A549 (cell line): ENCODE measurements at regions not wholly inside any gene's neighbourhood (a gene's known extent, or its start where the extent isn't known, plus 50 kb on each side); places are given as distances from the start of the nearest gene placed in this dataset.

Source experiments
- ATAC-seq, 2 experiments: fragments of 200-7000 bp in 1 of 2; fragments of >200 bp in 1 of 2; cut with Nextera tagmentation in 1 of 2; cut with Tn5 transposase in 1 of 2; 3 replicates each; pipeline versions ENCODE4 v1.8.0 to v1.9.1; 2018 to 2020; ENCODE audit warnings: mild to moderate bottlenecking in 1 of 2, moderate library complexity in 1 of 2
- CTCF ChIA-PET: fragments of 300-600 bp; sonication (Branson Sonifier 250); formaldehyde crosslinking; extraction: SDS; loops from one replicate; lab custom pipeline; 2021; ENCODE audit warnings: antibody characterized with exemption, inconsistent platforms; lab: Yijun Ruan, JAX
- POLR2A ChIA-PET: fragments of 350-600 bp; formaldehyde crosslinking; extraction: SDS; loops from one replicate; lab custom pipeline; 2021; ENCODE audit warnings: antibody characterized with exemption, inconsistent platforms; lab: Yijun Ruan, JAX
- DNase-seq, 2 experiments: peaks; one replicate each; pipeline versions ENCODE4 v3.0.0 to v3.0.0-alpha.2; 2011 to 2016; ENCODE audit warnings: low read depth in 1 of 2, low spot score in 1 of 2
- FAIRE-seq: peaks from 2 replicates; lab custom pipeline; 2011; peaks lifted over from hg19 to GRCh38; lab: Jason Lieb, UNC
- H3K27ac ChIP-seq, 2 experiments: fragments of >200 bp; sonication (Bioruptor Twin); formaldehyde crosslinking; 3 replicates each; pipeline ENCODE4 v1.5.1; 2016 to 2017
- H3K4me1 ChIP-seq: fragments of >200 bp; sonication (Bioruptor Twin); formaldehyde crosslinking; 3 replicates; pipeline ENCODE4 v1.6.1; 2016
- H3K4me2 ChIP-seq: fragments of >200 bp; sonication (Bioruptor Twin); formaldehyde crosslinking; 3 replicates; pipeline ENCODE4 v1.6.1; 2016
- H3K4me3 ChIP-seq: fragments of >200 bp; sonication (Bioruptor Twin); formaldehyde crosslinking; 3 replicates; pipeline ENCODE4 v1.5.1; 2016
- H3K9me3 ChIP-seq: fragments of >200 bp; sonication (Bioruptor Twin); formaldehyde crosslinking; 3 replicates; pipeline ENCODE4 v1.6.1; 2016
- ATOH8 ChIP-seq: fragments of 250-450 bp; sonication (Bioruptor Pico); IDR thresholded peaks from 2 replicates; pipeline ENCODE4 v1.5.0; 2020; ENCODE audit warnings: low read depth, mild to moderate bottlenecking, moderate library complexity
- CBX2 ChIP-seq: fragments of 200-600 bp; sonication (generic); IDR thresholded peaks from 2 replicates; pipeline ENCODE4 v1.6.1; 2016; ENCODE audit warnings: low read depth, mild to moderate bottlenecking, borderline replicate concordance
- CEBPB ChIP-seq, 2 experiments: fragments of >200 bp in 1 of 2; sonication (Bioruptor Twin) in 1 of 2; formaldehyde crosslinking in 1 of 2; IDR thresholded peaks; 2 replicates each; pipeline ENCODE4 v1.6.1; 2012 to 2016
- CHD2 ChIP-seq: fragments of 150-350 bp; IDR thresholded peaks from 2 replicates; pipeline ENCODE4 v1.6.1; 2014; ENCODE audit warnings: low read length; ENCODE audit not compliant: partially characterized antibody
- CHD4 ChIP-seq: fragments of 200-600 bp; sonication (generic); IDR thresholded peaks from 2 replicates; pipeline ENCODE4 v1.6.1; 2016; ENCODE audit warnings: antibody characterized with exemption, mild to moderate bottlenecking, borderline replicate concordance
- EP300 ChIP-seq, 2 experiments: fragments of >200 bp; sonication (Bioruptor Twin); formaldehyde crosslinking; IDR thresholded peaks; 2 replicates in 1 of 2; 3 replicates in 1 of 2; pipeline ENCODE4 v1.6.1; 2016 to 2017
- FOSL2 ChIP-seq, 2 experiments: fragments of 450-650 bp in 1 of 2; fragments of >200 bp in 1 of 2; sonication (Bioruptor Twin) in 1 of 2; formaldehyde crosslinking; IDR thresholded peaks; 2 replicates each; pipeline versions ENCODE4 v1.5.0 to v1.6.1; 2016 to 2020; ENCODE audit warnings: mild to moderate bottlenecking in 1 of 2, moderate library complexity in 1 of 2
- GATA3 ChIP-seq: IDR thresholded peaks from 2 replicates; pipeline ENCODE4 v1.6.1; 2012; ENCODE audit warnings: borderline replicate concordance
- HEYL ChIP-seq: fragments of 250-450 bp; sonication (Bioruptor Pico); IDR thresholded peaks from 2 replicates; pipeline ENCODE4 v1.8.0; 2021; ENCODE audit warnings: mild to moderate bottlenecking, moderate library complexity
- HMGXB4 ChIP-seq: fragments of 250-450 bp; sonication (Bioruptor Pico); IDR thresholded peaks from 2 replicates; pipeline ENCODE4 v1.5.0; 2021; ENCODE audit warnings: mild to moderate bottlenecking, moderate library complexity, borderline replicate concordance
- JUNB ChIP-seq: fragments of >200 bp; sonication (Bioruptor Twin); formaldehyde crosslinking; IDR thresholded peaks from 2 replicates; pipeline ENCODE4 v1.6.1; 2016
- KDM1A ChIP-seq: fragments of 200-600 bp; sonication (generic); IDR thresholded peaks from 2 replicates; pipeline ENCODE4 v1.6.1; 2016; ENCODE audit warnings: low read depth, mild to moderate bottlenecking
- PBX3 ChIP-seq: IDR thresholded peaks from 2 replicates; pipeline ENCODE4 v1.6.1; 2012
- RFX5 ChIP-seq: fragments of 450-650 bp; IDR thresholded peaks from 2 replicates; pipeline ENCODE4 v1.7.1; 2014; ENCODE audit warnings: antibody characterized with exemption, mild to moderate bottlenecking, moderate library complexity
- SMC3 ChIP-seq: fragments of >200 bp; sonication (Bioruptor Twin); formaldehyde crosslinking; IDR thresholded peaks from 3 replicates; pipeline ENCODE4 v1.6.1; 2018; ENCODE audit warnings: inconsistent platforms
- USF2 ChIP-seq: fragments of 450-650 bp; IDR thresholded peaks from 2 replicates; pipeline ENCODE4 v1.6.1; 2014; ENCODE audit warnings: antibody characterized with exemption
- ZSCAN20 ChIP-seq: fragments of 250-450 bp; sonication (Bioruptor Pico); IDR thresholded peaks from 2 replicates; pipeline ENCODE4 v1.8.0; 2022; ENCODE audit warnings: mild to moderate bottlenecking, moderate library complexity
- WGBS: methylation state at CpG from one replicate; pipeline ENCODE4 v1.1.6; 2017; ENCODE audit errors: missing lambda C conversion rate; 5-methylcytosine and 5-hydroxymethylcytosine counted together
- TF ChIP-seq, protein P1 (sequence below): IDR thresholded peaks from 2 replicates; pipeline ENCODE4 v1.6.1; 2012
- TF ChIP-seq, protein P2 (sequence below): fragments of >200 bp; sonication (Bioruptor Twin); formaldehyde crosslinking; IDR thresholded peaks from 2 replicates; pipeline ENCODE4 v1.6.1; 2016
- TF ChIP-seq, protein P3 (sequence below): fragments of 150-350 bp; IDR thresholded peaks from 2 replicates; pipeline ENCODE4 v1.6.1; 2014; ENCODE audit warnings: low read depth, mild to moderate bottlenecking, low read length

GRCh38 chr2:111659361-111660333 lies 224.3 kb downstream of the ANAPC1 start:
- WGBS = 50% methylated on average over 12 of the region's 13 CpGs
- H3K9me3 ChIP-seq = no peaks in the 10 kb centered on the region
- peaks cover 34% of the 10 kb centered on the region for H3K4me1 ChIP-seq
- ATAC-seq (peak; percentile 81 to 94), FAIRE-seq (no peak), DNase-seq (peak; percentile 60 to 79)
- H3K27ac ChIP-seq = peak overlapping the region; percentile 79 to 90
- no peak overlapping the region for H3K4me3 ChIP-seq
- TF ChIP-seq, protein P1, sequence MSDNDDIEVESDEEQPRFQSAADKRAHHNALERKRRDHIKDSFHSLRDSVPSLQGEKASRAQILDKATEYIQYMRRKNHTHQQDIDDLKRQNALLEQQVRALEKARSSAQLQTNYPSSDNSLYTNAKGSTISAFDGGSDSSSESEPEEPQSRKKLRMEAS = 0 out of 2 replicates have a peak, but pooled peaks have one; percentile 25
- peak; percentile 76 for TF ChIP-seq USF2
- 0 out of 2 replicates have a peak, but pooled peaks have one; percentile 18 for TF ChIP-seq RFX5
- 0 out of 3 replicates have a peak, but pooled peaks have one; percentile 21 for TF ChIP-seq SMC3
- no peak for TF ChIP-seq CHD2
- TF ChIP-seq EP300 (IDR thresholded peaks at IDR 0.05) = peak in 1 of 2 experiments; percentile 61; a peak in 1 of 5 replicates
- TF ChIP-seq CEBPB (IDR thresholded peaks at IDR 0.05) = peak; percentile 66 to 67; a peak in 3 of 4 replicates
- peak; percentile 25; the same call in 1 of the 2 replicates for TF ChIP-seq FOSL2 (IDR thresholded peaks at IDR 0.05)
- no peak for TF ChIP-seq FOSL2 (CRISPR knock-in tag; IDR thresholded peaks at IDR 0.05)
- TF ChIP-seq, protein P2, sequence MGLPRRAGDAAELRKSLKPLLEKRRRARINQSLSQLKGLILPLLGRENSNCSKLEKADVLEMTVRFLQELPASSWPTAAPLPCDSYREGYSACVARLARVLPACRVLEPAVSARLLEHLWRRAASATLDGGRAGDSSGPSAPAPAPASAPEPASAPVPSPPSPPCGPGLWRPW = no peak
- TF ChIP-seq ATOH8 (CRISPR knock-in tag) = no peak
- no peak for TF ChIP-seq GATA3
- no peak for TF ChIP-seq PBX3
- no peak; the same call in 1 of the 2 replicates for TF ChIP-seq JUNB
- ChIA-PET POLR2A (interaction anchor here (1.3 to 1.7 kb wide), 2 partner anchors 39 to 539 kb away, joined by 10 read pairs; partner anchors contain the start of gene BCL2L11), CTCF (interaction anchor here (0.6 to 1.4 kb wide), 4 partner anchors 9 to 543 kb away, joined by 3 to 4 read pairs (median 3); no protein-coding TSS in a partner anchor)
- H3K4me2 ChIP-seq = peak overlapping the region; percentile 65

- FAIRE-seq = no peak
- no peak for ATAC-seq
- ChIA-PET CTCF (no interaction called here), POLR2A (no interaction called here)
- H3K4me3 ChIP-seq = no peak overlapping the region
- TF ChIP-seq ZSCAN20 (CRISPR knock-in tag) = no peak
- no peak for TF ChIP-seq CEBPB (IDR thresholded peaks at IDR 0.05)
- TF ChIP-seq, protein P3, sequence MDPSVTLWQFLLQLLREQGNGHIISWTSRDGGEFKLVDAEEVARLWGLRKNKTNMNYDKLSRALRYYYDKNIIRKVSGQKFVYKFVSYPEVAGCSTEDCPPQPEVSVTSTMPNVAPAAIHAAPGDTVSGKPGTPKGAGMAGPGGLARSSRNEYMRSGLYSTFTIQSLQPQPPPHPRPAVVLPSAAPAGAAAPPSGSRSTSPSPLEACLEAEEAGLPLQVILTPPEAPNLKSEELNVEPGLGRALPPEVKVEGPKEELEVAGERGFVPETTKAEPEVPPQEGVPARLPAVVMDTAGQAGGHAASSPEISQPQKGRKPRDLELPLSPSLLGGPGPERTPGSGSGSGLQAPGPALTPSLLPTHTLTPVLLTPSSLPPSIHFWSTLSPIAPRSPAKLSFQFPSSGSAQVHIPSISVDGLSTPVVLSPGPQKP = no peak
- TF ChIP-seq USF2 = no peak
- no peak for TF ChIP-seq CHD4
- no peak for TF ChIP-seq HMGXB4
- no peak for TF ChIP-seq HEYL (CRISPR knock-in tag)
- no peak for TF ChIP-seq KDM1A
- no peak for TF ChIP-seq JUNB
- no peak for TF ChIP-seq RFX5
- no peak for TF ChIP-seq CBX2
- TF ChIP-seq, all 56 proteins: peak for 0
- Histone ChIP-seq H3K9me3 (no peaks in the 10 kb centered on the region), H3K4me2 (no peak overlapping the region), H3K27ac (peak overlapping the region; percentile 79 to 90; a peak in 5 of 6 replicates), H3K4me1 (peaks cover 34% of the 10 kb centered on the region)
- WGBS = 87% methylated on average over 5 of the region's 5 CpGs
- no peak for DNase-seq
Measured at GRCh38 chr2:111660811-111661210, 223.2 kb downstream of the ANAPC1 start.
